HG03342 (cell line): ENCODE measurements at regions not wholly inside any gene's neighbourhood (a gene's known extent, or its start where the extent isn't known, plus 50 kb on each side); places are given as distances from the start of the nearest gene placed in this dataset.
"Not testable (repeated sequence)": the region's sequence is repeated elsewhere in the genome, so short reads cannot be mapped to it uniquely, and the experiment has no call there.

Source experiments
- ATAC-seq: cut with Tn5 transposase; IDR thresholded peaks from one replicate; pipeline ENCODE4 v1.9.1; 2021; ENCODE audit warnings: mild to moderate bottlenecking, moderate library complexity; ENCODE audit not compliant: unreplicated experiment

GRCh38 chr9:68593760-68594159, 53.1 kb upstream of the TMEM252 start:
- ATAC-seq = not testable (repeated sequence)

- no peak for ATAC-seq
These were observed 55.2 kb upstream of the TMEM252 start for GRCh38 chr9:68595868-68596267.

- no peak for ATAC-seq
These were observed 56.8 kb upstream of the TMEM252 start for GRCh38 chr9:68597362-68597997.

- ATAC-seq = no peak
These were observed 59.1 kb upstream of the TMEM252 start for GRCh38 chr9:68599826-68600225.

GRCh38 chr9:68601081-68601480, 60.4 kb upstream of the TMEM252 start:
- ATAC-seq = no peak

- ATAC-seq = no peak
These were observed 62.7 kb upstream of the TMEM252 start for GRCh38 chr9:68603371-68603770.

GRCh38 chr9:68608763-68609162, 68.1 kb upstream of the TMEM252 start:
- no peak for ATAC-seq

- ATAC-seq = no peak
These were observed 69.3 kb upstream of the TMEM252 start for GRCh38 chr9:68609901-68610415.

GRCh38 chr9:68614121-68614520, 73.4 kb upstream of the TMEM252 start:
- ATAC-seq = no peak

GRCh38 chr9:68617011-68617410, 76.3 kb upstream of the TMEM252 start:
- ATAC-seq = not testable (repeated sequence)

- no peak for ATAC-seq
These were observed 78.4 kb upstream of the TMEM252 start for GRCh38 chr9:68619072-68619471.

- ATAC-seq = no peak
These were observed 79.0 kb upstream of the TMEM252 start for GRCh38 chr9:68619636-68620035.

GRCh38 chr9:68625559-68625958, 79.5 kb upstream of the PIP5K1B start:
- ATAC-seq = no peak

GRCh38 chr9:68626526-68626925, 78.5 kb upstream of the PIP5K1B start:
- ATAC-seq = no peak

GRCh38 chr9:68627104-68627503, 77.9 kb upstream of the PIP5K1B start:
- no peak for ATAC-seq

GRCh38 chr9:68627594-68627993, 77.4 kb upstream of the PIP5K1B start:
- no peak for ATAC-seq

GRCh38 chr9:68629042-68629441, 76.0 kb upstream of the PIP5K1B start:
- ATAC-seq = no peak

- no peak for ATAC-seq
These were observed 73.2 kb upstream of the PIP5K1B start for GRCh38 chr9:68631811-68632210.

- no peak for ATAC-seq
These were observed 68.0 kb upstream of the PIP5K1B start for GRCh38 chr9:68637020-68637419.

GRCh38 chr9:68639261-68639660, 65.8 kb upstream of the PIP5K1B start:
- ATAC-seq = not testable (repeated sequence)

GRCh38 chr9:68640421-68641089, 64.5 kb upstream of the PIP5K1B start:
- no peak for ATAC-seq
